ENCODE measurements at regions not wholly inside any gene's neighbourhood (a gene's known extent, or its start where the extent isn't known, plus 50 kb on each side); places are given as distances from the start of the nearest gene placed in this dataset.
"Not testable (repeated sequence)": the region's sequence is repeated elsewhere in the genome, so short reads cannot be mapped to it uniquely, and the experiment has no call there.

DNA sequence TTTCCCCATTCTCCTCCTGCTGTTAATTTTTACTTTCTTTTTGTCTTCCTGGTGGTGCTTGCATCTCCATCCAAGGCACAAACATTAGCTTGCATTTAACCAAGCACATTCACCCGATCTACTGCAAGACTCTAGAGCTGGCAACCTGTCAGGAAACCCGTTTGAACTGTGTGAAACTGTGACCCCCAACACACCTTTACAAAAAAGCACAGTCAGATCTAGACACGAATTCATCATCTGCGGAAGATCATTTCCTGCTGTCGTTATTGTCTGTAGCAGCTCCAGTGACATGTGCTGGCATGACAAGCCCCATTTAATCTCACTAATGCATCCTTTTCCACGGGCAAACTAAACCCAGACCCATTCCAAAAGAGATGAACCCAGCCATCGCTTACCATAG is 340.5 kb downstream of the VRK1 start:
- intact Hi-C loops (cut with micrococcal nuclease): no loop called here

DNA sequence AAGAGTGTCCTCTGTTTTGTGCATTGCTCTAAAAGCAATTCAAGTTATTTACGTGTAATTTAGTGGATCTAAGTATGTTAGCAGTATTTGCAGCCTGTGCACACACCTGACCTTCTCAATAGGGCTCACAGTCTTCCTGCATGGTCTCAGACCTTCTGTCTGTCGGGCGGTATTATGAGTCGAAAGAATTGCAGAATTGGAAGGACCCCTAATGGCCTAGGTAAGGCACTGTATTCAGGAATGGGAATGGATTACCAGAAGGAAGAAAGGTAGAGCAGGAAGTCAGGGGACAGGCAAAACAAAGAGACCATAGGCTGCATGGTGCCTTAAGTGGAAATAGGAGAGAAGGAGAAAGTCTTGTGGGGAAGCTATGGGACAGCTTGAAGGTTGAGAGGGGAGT is 341.6 kb downstream of the VRK1 start:
- intact Hi-C loops (cut with micrococcal nuclease): no loop called here

DNA sequence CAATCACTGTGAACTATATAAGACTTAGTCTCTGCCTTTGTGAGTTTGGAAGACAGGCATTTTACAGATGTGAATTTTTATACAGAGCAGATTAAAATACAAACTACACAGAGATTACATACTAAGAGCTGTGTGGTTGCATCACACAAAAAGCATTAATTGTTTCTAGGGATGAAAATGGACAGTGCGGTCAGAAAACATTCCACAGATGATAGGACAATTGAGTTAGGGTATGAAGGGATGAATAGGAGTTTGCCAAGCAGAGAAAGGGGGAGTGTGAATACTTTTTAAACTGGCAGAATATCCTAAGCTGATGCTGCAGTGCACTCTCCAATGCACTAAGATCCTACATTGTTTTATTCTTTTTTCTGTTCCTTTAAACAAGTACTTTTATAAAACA is 345.8 kb downstream of the VRK1 start:
- intact Hi-C loops (cut with micrococcal nuclease): no loop called here

DNA sequence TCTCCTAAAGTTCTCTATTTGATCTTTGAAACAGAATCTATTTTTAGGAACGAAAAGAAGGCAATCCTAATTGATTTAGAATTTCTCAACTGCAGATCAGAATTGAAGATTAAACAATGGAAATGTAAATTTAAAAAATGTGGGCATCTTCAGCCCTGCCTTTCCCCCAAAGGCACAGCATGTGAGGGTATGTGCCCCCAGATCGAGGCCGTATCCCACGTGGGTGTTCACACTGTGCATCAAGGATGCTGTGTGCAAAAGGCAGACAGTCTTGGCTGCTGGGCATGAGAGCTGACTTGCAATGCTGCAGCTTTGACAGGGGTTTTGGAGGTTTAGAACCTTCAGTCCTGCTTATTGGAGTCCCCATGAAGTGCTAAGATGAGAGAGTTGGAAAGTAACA is 346.3 kb downstream of the VRK1 start:
- intact Hi-C loops (cut with micrococcal nuclease): no loop called here

DNA sequence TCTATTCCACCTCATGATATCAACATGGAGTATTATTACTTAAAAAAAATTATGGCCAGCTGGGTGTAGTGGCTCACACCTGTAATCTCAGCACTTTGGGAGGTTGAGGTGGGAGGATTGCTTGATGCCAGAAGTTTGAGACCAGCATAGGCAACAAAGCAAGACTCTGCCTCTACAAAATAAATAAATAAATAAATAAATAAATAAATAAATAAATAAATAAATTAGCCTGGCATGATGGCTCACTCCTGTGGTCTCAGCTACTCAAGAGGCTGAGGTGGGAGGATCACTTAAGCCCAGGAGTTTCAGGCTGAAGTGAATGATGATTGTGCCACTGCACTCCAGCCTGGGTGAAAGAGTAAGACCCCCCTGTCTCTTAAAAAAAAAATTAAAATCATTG is 350.8 kb downstream of the VRK1 start:
- intact Hi-C loops (cut with micrococcal nuclease): not testable (repeated sequence)

DNA sequence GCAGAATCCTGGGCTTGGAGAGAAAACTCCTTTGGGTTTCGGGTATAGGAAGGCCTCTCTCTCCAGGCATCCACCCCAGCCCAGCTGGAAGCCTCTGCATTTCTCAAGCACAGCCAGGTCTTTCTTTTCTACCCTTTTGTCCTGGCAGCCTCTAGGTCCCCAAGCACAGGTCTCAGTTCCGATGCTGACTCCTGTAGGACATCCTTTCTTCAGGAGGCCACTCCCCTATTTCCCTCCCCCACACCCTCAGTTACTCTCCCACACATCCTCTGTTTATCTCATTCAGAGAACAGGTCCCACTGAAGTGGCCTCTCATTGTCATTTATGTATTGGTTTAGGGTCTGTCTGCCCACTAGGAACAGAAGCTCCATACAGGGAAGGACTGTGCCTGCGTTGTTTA is 352.6 kb downstream of the VRK1 start:
- intact Hi-C loops (cut with micrococcal nuclease): no loop called here

DNA sequence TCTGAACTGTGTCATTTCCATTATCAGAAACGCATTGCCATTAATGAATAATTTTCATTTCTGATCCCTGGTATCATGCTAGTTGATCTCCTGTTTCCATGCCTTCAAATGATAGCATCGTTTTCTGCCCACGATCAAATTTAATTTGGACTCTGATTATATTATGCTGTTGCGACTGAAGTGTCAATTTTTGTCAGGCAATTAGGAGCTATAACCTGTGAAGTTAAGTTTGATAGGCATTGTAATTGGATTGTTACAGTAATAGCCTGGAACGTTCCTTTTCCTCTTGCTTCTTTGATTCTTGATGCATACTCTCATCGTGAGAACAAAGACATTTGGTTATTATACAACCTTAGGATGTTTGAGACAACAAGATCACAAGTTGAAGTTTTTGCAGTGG is 356.3 kb downstream of the VRK1 start:
- intact Hi-C loops (cut with micrococcal nuclease): no loop called here

DNA sequence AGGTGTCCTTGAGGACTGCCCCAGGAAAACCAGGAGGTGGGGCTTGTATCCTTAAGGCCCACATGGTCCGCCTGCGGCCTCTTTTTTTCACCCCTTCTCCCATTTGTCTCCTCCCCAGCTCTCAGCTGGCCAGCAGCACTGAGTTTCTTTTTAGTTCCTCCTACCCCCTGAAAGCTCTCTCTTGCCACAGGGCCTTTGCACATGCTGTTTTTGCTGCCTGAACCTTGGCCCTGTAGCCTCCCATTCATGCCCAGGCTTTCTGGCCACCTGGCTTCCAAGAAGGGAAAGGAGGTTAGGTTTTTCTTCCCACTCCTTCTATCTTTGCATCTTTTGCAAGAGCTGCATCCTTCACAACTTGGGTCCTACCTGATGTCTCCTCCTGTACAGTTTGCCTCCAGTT is 358.1 kb downstream of the VRK1 start:
- intact Hi-C loops (cut with micrococcal nuclease): no loop called here

DNA sequence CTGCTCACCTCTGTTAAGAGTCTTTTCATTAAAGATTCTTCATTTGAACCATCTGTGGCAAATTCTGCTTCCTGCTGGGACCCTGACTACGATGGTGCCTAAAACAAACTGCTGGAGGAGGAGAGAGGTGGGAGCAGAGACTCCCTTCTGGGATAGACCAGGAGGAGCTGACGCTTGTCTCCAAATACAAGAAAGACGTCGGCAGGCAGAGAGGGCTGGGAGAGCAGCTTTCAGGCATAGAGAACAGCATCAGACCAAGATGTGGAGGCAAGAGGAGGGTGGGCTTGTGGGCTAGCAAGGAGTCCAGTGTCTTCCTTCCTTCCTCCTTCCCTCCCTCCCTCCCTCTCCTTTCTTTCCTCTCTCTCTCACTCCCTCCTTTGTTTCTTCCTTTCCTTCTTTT is 358.6 kb downstream of the VRK1 start:
- intact Hi-C loops (cut with micrococcal nuclease): no loop called here

DNA sequence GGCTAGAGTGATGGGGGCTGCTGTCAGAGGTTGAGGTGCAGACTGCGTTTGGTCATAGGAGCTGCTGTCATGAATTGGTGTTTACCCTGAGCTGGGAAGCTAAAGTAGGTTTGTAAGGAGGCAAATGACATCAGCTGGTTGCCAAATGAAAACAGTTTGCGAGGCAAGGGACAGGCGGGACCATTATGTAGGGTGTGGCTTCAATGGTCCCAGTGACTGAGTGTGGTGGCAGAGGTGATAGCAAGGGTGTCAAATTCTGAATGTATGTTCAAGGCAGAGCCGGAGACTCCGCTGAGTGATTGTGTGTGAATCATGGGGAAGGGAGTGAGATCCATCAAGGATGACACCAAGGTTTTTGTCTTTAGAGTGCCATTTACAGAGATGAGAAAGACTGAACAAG is 359.5 kb downstream of the VRK1 start:
- intact Hi-C loops (cut with micrococcal nuclease): no loop called here

DNA sequence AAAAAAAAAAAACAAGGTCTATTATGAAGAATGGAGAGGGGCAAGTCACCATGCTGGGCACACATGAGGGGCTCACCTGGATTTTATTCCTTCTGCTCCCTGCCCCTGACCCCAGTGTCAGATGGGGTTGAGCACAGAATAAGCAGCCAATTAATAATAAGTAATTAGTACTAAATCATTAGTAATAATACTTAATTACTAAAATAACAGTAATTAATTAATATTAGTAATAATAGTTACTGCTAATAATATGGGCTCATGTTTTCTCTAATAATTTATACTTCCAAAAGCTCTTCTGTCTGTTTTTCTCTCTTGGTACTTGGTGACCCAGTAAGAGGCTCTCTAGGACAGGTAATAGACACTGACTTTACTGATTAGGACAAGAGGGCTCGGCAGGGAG is 360.9 kb downstream of the VRK1 start:
- intact Hi-C loops (cut with micrococcal nuclease): no loop called here

DNA sequence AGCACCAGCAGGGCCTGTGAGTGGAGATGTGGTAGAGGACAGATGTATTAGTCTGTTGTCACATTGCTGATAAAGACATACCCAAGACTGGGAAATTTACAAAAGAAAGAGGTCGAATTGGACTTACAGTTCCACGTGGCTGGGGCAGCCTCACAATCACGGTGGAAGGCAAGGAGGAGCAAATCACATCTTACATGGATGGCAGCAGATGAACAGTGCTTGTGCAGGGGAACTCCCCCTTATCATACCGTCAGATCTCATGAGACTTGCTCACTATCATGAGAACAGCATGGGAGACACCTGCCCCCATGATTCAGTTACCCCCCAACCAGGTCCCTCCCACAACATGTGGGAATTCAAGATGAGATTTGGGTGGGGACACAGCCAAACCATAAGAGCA is 361.9 kb downstream of the VRK1 start:
- intact Hi-C loops (cut with micrococcal nuclease): no loop called here

DNA sequence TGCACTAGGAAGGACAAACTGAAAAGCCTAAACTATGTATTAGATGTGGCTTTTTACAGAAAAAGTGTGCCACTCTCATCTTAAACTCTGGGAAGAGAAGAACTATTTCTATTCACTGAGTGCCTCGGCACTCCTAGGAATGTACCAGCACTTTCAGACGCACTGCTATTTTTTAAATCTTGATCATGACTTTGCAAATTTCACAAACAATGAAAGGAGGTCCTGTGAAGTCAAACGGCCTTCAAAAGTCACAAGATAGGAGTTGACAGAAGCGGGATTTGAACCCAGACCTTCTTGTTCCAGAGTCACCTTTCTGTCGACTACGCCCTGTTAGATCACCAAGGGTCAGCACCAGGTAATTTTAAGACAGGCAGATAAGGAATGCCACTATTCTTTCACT is 365.4 kb downstream of the VRK1 start:
- intact Hi-C loops (cut with micrococcal nuclease): no loop called here

DNA sequence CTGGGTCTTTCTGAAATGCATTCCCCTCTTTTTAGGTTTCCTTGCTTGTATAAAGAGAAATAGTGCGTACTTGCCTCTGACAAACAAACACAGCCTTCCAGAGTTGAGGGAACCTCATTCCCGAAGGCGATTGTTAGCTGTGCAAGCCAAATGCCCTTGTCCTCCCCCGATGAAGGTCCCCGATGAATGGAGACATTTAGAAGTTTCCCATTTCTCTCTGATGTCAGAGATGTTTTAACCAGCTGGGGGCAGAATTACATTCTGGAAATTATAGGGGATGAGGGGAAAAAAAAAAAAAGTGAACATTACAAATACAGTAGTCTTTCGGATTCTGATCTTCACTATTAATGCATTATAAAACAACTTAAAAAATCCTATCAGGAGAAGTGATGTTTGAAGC is 366.8 kb downstream of the VRK1 start:
- intact Hi-C loops (cut with micrococcal nuclease): no loop called here

DNA sequence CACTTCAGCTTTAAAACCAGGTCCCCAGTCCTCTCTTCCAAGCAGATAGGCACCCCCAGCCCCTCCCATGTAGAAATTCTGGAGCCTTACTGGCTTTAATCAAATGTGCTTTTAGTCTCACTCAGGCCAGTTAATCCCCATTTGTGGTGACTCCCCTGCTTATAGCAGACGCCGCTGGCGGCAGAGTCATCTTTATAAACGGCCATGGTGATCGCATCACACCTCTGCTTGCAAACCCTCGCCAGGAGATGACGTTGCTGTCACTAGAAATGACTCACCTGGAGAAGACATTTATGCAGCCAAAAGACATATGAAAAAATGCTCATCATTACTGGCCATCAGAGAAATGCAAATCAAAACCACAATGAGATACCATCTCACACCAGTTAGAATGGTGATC is 369.3 kb downstream of the VRK1 start:
- intact Hi-C loops (cut with micrococcal nuclease): no loop called here

DNA sequence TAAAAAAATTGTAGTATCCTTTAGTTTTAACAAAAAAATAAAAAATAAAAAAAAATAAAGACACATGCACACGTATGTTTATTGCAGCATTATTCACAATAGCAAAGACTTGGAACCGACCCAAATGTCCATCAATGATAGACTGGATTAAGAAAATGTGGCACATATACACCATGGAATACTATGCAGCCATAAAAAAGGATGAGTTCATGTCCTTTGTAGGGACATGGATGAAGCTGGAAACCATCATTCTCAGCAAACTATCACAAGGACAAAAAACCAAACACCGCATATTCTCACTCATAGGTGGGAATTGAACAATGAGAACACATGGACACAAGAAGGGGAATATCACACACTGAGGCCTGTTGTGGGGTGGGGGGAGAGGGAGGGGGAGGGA is 370.4 kb downstream of the VRK1 start:
- intact Hi-C loops (cut with micrococcal nuclease): not testable (repeated sequence)

DNA sequence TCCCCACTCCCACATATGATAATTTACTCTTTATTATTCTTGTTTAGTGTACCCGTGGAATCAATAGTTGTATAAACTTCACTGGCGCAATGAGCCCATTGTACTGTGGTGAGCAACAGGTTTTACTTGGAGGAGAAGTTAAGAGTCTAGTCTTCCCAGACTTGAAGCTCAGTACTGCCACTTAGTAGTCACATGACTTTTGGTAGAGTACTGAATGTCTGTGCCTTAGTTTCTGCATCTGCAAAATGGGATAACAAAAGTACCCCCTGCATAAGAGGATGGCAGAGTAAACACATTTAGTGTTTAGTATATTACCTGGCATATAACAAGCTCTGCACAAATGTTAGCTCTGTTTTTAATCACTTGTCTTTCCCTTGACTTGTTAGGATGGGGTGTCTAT is 375.5 kb downstream of the VRK1 start:
- intact Hi-C loops (cut with micrococcal nuclease): no loop called here

DNA sequence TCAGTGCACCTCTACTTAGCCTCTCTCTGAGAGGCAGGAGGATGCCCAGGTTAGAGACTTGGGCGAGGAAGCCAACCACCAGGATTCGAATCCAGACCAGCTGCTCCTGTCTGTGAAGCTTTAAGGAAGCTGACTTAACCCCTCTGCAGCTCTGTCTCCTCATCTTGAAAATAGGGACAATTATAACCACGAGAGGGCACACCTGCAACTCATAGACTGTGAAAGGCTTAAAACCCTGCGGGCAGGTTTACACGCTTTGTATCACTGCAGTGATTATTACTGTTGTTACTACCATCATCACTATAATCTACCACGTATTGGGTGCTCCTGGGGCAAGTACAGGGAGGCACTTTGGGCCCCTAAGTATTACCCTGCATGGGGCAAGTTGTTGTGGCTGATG is 379.8 kb downstream of the VRK1 start:
- intact Hi-C loops (cut with micrococcal nuclease): no loop called here

DNA sequence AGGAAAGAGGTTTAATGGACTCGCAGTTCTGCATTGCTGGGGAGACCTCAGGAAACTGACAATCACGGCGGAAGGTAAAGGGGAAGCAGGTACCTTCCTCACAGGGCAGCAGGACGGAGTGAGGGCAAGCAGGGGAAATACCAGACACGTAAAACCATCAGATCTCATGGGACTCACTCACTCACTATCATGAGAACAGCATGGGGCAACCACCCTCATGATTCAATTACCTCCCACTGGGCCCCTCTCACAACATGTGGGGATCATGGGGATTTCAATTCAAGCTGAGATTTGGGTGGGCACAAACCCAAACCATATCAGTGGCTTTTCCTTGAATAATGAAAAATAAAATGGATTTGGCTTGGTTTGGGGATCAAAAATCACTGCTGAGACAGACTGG is 380.5 kb downstream of the VRK1 start:
- intact Hi-C loops (cut with micrococcal nuclease): no loop called here

DNA sequence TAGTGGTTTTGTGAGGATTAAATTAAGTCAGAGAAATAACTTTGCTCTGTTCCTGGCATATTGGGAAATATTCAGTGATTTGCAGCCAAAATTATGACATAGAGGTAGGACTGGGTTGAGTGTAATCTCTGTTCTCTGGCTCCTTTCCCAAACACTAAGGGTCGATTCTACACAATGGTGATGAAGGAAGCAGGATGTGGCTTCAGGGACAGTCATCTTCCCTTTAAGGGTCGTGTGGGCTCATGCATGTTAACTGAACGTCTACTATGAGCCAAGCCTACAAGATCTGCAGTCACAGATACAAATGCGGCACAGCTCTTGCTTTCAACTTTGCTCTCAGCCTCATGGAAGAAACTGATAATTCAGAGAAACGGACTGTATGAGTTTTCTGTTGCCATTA is 381.6 kb downstream of the VRK1 start:
- intact Hi-C loops (cut with micrococcal nuclease): no loop called here

DNA sequence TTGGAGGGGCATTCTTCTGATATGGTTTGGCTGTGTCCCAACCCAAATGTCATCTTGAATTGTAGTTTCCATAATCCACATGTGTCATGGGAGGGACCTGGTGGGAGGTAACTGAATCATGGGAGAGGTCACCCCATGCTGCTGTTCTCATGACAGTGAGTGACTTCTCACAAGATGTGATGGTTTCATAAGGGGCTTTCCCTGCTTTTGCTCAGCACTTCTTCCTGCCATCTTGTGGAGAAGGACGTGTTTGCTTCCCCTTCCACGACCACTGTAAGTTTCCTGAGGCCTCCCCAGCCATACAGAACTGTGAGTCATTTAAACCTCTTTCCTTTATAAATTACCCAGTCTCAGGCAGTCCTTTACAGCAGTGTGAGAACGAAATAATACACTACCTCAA is 382.4 kb downstream of the VRK1 start:
- intact Hi-C loops (cut with micrococcal nuclease): no loop called here

DNA sequence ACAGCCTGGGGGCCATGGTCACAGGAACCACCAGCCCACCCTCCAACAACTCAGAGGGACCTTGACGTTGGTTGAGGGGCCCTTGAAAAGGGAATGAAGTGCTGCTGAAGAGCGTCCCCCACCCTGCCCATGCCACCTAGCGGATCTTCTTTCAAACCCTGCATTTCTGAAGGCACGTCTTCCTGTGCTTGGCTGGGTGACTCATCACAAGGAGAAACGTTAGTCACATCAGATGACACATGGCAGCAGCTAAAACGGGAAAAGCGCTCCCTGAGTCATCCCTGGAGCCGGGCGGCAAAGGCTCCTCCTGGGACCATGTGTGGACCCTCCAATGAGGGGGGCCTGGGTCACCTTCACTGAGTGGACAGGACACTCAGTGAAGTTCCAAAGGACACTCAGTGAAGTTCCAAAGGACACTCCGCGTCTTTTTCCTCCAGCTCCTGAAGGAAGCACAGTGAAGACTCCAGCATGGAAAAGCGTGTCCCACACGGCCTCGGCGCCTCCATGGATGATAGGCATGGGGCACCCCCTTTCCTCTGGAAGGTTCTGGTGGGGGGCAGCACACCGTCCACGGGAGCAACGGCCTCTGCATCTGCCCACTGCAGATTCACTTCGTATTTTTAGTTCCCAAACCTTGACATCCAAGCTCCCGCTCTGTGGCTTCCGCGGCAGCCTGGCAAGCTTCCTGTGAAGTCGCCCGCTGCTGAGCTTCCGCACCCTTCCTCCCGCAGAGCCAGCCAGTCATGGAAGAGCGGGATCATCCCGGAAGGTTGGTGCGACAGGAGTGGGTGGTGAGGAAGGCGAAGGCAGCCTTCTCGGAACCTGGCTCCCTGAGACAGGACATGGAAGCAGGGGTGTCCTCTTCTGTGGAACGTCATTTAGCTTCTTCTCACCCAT is 383.4 kb downstream of the VRK1 start:
- intact Hi-C loops (cut with micrococcal nuclease): no loop called here

DNA sequence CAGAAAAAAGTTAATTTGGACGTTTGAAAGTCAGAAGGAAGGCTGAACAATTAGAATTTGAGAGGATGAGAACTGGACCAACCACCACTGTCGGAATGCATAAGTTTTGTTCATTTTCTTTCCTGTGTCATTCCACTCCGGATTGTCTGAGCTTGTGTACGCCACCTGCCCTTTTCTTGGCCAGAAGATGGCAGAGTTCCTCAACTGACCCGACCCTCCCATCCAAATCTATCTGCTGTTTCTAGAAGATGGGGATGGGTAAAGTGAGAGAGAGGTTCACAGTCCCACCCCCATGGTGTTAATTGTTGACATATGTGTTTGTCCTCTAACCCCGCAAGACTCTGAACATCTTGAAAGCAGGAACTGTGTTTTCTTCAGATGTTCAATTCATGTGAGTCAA is 388.0 kb downstream of the VRK1 start:
- intact Hi-C loops (cut with micrococcal nuclease): no loop called here

DNA sequence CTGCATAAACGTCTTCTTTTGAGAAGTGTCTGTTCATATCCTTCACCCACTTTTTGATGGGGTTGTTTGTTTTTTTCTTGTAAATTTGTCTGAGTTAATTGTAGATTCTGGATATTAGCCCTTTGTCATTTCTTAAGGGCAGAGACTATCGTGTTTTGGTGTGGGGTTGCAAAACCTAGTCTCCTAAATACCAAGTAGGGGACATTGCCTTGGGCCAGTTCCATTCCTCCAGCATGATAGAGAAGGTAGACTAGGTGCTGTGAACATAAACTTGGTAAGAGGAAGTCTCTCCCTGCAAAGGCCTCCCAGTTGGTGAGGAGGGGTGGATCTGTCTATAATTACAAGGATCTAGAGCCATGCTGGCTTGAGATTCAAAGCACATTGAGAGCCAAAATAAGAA is 390.7 kb downstream of the VRK1 start:
- intact Hi-C loops (cut with micrococcal nuclease): no loop called here
